GM19467 (cell line): ENCODE measurements at regions not wholly inside any gene's neighbourhood (a gene's known extent, or its start where the extent isn't known, plus 50 kb on each side); places are given as distances from the start of the nearest gene placed in this dataset.

Experiments used
- ATAC-seq: cut with Tn5 transposase; IDR thresholded peaks from one replicate; pipeline ENCODE4 v1.9.1; 2021; ENCODE audit warnings: mild to moderate bottlenecking, moderate library complexity; ENCODE audit not compliant: unreplicated experiment

- no peak for ATAC-seq
Measured at GRCh38 chr1:8147956-8148355, 121.8 kb upstream of the ERRFI1 start.

DNA sequence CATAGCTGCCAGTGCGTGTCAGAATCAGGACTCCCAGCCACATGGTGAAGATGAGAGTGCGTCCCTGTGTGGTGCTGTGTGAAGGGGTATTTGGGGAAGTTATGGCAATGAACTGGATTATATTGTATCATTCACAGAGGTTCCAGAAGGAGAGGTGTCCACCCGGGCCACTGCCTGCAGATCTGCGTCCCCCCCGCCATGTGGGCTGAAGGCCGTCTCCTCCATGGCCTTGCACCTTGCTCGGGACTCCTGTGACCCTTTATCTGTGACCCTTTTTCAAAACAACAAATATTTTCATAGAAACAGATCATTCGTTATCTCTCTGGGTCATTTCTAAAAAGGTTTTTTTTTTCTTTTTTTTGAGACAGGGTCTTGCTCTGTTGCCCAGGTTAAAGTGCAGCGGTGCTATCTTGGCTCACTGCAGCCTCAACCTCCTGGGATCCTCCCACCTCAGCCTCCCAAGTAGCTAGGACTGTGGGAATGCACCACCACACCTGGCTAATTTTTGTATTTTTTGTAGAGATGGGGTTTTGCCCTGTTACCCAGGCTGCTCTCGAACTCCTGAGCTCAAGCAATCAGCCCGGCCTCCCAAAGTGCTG, 120.2 kb upstream of the ERRFI1 start:
- no peak for ATAC-seq

- ATAC-seq, result no peak
Measured at GRCh38 chr1:8145545-8146202, 119.6 kb upstream of the ERRFI1 start.

DNA sequence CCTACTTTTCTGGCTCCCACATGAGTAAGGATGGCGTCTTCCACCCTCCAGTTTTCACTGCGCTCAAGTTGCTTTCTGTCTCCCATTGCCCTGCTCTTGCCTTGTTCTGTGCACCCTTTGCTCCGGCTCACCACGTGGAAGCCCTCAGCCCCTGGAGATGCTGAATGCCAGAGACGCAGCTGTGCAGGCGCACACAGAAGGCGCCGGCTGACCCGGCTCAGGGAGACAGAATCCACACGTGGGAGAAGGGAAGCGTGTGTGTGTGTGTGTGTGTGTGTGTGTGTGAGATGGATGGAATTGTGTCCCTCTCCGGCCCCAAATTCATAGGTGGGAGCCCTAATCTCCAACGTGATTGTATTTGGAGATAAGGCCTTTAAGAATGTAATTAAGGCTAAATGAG, 118.2 kb upstream of the ERRFI1 start:
- no peak for ATAC-seq

DNA sequence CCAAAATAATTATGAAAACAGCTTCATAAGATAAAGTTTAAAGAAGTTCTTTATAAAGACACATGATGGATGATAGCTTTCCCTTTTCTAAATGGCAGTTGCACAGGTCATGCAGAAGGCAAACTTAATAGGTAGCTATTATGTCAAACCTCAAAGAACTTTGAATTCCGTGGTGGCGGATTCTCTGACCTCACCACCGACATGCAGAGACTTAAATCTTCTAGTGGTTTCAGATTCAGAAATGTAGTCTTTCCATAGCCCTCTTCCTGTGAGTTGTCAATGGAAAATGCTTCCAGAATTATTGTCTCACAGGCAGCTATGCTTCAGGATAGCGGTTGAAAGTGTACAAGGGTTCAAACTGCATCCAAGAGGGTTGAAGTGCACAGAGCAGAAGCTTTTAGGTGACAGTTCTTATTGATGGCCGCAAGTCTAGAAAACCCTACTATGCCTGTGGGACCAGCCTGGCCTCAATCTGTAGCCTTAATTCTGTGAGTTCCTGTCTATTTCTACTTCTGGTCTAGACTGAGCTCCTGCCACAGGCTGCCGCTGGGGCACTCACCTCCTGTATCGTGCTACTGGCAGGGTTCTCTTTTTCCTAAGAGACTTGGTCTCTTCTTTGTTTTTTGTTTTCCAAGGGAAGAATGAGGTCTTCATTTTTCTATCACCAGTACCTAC, 117.0 kb upstream of the ERRFI1 start:
- ATAC-seq, result no peak

DNA sequence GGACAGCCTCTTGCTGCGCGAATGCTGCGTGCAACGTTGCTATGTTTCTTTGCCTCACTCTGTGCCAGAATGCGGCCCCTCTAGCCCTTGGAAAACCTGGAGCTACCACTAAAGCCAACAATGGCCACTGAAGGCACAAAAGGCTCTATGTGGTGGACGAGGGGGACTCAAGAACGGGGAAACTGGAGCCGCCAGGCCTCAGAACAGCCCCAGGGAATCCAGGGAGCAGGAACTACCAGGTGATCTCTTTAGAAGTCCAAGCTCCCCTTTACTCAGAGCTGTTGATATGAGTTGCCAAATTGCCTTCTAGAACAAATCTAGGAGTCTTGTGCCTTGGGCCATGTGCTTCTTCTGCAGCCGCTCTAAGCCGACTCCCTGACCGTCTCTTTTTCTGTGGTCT, 113.8 kb upstream of the ERRFI1 start:
- ATAC-seq, result no peak

DNA sequence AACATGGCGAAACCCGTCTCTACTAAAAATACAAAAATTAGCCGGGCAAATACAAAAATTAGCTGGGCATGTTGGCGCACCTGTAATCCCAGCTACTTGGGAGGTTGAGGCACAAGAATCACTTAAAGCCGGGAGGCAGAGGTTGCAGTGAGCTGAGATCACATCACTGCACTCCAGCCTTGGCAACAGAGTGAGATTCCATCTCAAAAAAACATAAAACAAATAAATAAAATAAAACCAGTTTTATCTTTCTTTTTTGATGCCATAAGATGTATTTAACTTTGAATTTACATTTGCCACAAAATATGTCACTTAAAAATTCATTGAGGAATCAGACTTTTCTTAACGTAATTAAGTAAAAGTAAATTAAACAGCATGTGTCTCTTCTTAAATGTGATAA, 113.3 kb upstream of the ERRFI1 start:
- ATAC-seq, result no peak

- no peak for ATAC-seq
Measured at GRCh38 chr1:8138673-8139072, 112.6 kb upstream of the ERRFI1 start.

- ATAC-seq, result no peak
Measured at GRCh38 chr1:8137481-8138244, 111.6 kb upstream of the ERRFI1 start.

DNA sequence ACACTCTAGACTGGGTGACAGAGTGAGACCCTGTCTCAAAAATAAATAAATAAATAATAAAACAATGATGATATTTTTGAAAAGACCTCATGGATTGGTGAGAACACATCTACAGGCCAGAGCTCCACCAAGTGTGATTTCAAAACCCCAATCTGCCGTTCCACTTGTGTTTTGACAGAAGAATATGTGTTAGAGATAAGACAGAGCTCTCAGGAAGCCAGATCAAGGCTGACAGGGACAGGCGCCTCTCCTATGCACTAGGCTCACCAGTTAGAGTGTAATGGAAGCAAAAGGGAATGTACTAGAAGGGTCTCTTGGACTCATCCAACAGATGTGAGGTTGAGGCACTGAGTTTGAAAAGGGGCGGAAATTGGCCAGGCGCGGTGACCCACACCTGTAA, 110.7 kb upstream of the ERRFI1 start:
- ATAC-seq, result no peak

- no peak for ATAC-seq
Measured at GRCh38 chr1:8135250-8135649, 109.1 kb upstream of the ERRFI1 start.

DNA sequence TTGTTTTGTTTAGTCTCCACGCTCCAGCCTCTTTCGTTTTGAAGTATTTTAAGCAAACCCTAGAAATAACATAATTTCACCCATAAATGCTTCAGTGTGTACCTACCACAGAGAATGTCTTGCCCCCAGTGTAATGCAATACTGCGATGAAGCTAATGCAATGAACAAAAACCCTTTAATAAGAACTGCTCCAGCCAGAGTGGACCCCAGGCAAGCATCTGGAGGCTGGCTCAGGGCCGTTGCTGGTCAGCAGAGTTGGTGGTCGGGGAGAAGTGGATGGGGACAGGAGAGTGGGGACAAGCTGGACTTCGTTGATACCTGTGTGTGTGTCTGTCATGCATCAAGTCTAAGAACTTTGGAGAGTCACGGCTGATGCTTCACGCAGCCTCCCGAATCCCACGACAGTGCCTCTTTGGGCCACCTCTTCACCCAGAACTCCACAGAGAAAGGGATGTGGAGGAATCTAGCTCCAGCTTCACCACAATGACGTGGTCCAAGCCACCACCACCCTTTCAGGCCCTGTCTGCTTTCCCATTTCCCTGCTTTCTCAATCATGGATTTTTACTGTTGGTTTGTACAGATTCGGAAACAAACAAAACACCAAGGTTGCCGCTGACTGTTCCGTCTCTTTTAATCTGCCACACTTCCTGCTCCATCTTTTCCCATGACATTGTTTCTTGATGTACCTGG, 108.6 kb upstream of the ERRFI1 start:
- no peak for ATAC-seq

DNA sequence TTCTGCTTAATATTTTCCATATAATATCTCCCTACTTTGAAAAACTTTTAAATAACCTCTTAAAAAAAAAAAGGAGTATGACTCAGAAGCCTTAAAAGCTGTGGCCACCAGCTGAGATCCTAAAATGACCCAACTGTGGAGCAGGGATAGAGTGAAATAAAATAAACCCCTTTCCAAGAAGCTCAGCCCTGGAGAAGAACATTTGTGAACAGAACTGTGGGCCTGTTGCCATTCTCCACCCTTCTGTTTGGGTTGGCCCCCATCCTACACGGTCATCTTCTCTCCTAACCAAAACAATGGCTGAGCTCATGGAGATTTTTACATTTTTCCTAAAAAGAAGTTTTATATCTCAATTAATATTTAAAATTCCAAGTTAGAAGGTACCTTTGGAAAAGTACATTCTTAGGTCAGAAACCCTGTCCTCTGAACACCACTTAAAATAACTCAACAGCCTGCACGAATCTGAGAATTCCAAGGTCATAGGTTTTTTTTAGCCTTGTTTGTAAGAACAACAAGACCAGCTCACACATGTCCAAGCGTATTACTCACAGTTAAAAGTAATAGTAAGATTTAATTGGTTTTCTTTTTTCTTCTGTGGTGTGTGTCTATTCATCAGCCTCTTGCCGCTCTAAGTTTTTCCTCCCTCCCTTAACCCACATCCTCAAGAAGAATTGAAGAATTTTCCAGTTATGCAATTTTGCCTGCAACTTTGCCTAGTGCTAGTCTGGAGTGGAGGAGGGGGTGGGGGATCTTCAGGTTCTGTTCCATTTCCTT, 107.7 kb upstream of the ERRFI1 start:
- no peak for ATAC-seq

DNA sequence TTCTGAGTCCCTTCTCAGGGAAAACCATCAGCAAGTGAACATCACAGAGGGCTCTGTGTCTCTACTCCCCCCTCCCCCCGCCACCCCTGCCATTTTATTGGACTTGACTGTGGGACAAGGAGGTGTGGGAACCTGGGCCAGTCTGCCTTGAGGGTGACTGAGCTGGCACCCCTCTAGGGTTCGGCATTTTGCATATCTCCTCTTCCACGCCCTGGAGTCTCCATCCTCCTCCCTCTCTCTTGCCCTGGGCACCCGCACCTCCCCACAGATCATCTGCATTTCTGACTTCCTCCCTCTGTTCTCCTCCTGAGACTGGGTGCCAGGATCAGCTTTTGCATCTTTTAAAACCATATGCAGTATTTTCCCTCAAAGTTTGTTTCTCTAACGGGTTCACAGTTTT, 107.1 kb upstream of the ERRFI1 start:
- ATAC-seq, result no peak

GRCh38 chr1:8127171-8127641, 101.1 kb upstream of the ERRFI1 start:
- ATAC-seq, result no peak

DNA sequence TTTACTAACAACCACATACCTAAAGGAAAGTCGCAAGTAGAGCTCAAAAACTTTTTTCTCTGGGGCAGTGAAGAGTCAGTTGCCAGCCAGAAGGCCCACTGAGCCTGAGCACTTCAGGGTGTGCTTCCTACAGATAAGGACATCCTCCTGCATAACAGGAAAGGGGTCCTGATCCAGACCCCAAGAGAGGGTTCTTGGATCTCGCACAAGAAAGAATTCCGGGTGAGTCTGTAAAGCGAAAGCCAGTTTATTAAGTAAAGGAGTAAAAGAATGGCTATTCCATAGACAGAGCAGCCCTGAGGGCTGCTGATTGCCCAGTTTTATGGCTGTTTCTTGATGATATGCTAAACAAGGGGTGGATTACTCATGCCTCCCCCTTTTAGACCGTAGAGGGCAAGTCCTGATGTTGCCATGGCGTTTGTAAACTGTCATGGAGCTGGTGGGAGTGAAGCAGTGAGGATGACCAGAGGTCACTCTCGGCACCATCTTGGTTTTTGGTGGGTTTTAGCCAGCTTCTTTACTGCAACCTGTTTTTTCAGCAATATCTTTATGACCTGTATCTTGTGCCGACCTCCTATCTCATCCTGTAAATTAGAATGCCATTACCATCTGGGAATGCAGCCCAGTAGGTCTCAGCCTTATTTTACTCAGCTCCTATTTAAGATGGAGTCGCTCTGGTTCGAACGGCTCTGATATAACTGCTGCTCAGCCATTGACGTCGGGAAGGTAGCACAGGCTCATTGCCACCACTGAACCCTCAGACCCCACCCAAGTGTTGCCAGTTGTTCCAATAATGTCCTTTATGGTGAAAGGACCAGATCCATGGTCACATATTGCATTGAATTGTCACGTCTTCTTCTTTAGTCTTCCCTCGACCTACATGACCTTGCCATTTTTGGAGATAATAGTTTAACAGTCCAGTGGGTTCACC, 96.6 kb upstream of the ERRFI1 start:
- ATAC-seq, result no peak

DNA sequence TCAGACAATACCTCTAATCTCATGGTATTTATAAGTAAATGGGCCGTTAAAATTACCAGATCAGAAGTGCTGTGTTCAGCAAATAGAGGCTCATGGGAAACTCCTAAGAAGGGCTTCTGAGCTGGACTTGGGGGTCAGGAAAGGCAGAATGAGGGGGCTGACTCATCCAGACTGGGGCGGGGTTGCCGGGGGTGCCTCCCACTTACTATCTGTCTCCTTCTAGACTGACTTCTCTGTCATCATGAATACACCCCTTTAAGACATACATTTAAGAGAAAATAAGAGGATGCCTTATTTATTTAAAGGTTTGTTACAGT, 96.0 kb upstream of the ERRFI1 start:
- no peak for ATAC-seq

- ATAC-seq, result no peak
Measured at GRCh38 chr1:8121261-8122159, 95.4 kb upstream of the ERRFI1 start.
